ENCODE measurements at regions not wholly inside any gene's neighbourhood (a gene's known extent, or its start where the extent isn't known, plus 50 kb on each side); places are given as distances from the start of the nearest gene placed in this dataset.

DNA sequence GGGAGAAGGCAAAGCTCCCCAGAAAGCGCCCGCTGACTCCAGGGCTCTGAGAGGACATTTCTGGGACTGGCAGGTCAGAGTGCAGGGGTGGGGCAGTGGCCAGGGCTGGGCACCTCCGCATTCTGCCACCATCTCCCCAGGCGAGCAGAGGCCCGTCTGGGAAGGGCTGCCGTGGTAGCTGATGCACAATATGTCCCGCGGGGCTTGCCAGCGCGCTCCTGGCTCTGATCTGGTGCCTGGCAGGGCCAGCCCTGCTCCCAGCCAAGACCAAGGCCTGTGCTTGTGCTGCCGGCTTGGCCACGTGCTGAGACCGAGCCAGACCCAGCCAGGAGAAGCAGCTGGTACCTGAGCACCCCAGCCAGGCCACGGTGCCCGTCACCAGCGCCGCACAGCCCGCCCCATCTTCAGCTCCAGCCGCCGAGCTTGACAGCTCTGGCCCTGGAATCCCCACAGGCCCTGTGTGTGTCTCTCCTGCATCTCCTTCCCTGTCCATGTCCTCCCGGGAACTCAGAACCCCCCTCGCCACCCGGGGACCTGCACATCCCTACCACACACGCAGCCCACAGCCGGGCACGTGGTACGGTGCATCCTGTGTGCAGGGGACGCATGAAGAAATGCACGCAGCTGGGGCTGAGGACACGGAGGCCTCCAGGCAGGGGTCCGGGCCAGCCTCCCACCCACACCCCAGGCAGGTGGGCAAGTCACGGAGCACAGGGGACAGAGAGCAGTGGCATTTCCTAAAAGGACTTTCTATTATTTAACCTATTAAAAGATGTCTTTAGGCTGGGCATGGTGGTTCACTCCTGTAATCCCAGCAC is 68.6 kb upstream of the C14orf180 start:
- H3K4me3 ChIP-seq (ENCODE audit: control insufficient read depth, low read depth, low read length): no peak overlapping the region
- no peak for DNase-seq (ENCODE audit: low read depth)
- TF ChIP-seq, protein P1, sequence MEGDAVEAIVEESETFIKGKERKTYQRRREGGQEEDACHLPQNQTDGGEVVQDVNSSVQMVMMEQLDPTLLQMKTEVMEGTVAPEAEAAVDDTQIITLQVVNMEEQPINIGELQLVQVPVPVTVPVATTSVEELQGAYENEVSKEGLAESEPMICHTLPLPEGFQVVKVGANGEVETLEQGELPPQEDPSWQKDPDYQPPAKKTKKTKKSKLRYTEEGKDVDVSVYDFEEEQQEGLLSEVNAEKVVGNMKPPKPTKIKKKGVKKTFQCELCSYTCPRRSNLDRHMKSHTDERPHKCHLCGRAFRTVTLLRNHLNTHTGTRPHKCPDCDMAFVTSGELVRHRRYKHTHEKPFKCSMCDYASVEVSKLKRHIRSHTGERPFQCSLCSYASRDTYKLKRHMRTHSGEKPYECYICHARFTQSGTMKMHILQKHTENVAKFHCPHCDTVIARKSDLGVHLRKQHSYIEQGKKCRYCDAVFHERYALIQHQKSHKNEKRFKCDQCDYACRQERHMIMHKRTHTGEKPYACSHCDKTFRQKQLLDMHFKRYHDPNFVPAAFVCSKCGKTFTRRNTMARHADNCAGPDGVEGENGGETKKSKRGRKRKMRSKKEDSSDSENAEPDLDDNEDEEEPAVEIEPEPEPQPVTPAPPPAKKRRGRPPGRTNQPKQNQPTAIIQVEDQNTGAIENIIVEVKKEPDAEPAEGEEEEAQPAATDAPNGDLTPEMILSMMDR (conservative IDR thresholded peaks at IDR 0.05; ENCODE audit: control insufficient read depth, insufficient read depth, low read depth, low read length): no peak

GRCh38 chr14:104512061-104512460 is 67.5 kb upstream of the C14orf180 start:
- TF ChIP-seq, protein P1 (conservative IDR thresholded peaks at IDR 0.05; ENCODE audit: control insufficient read depth, insufficient read depth, low read depth, low read length): no peak
- no peak overlapping the region for H3K4me3 ChIP-seq (ENCODE audit: control insufficient read depth, low read depth, low read length)
- no peak for DNase-seq (ENCODE audit: low read depth)

DNA sequence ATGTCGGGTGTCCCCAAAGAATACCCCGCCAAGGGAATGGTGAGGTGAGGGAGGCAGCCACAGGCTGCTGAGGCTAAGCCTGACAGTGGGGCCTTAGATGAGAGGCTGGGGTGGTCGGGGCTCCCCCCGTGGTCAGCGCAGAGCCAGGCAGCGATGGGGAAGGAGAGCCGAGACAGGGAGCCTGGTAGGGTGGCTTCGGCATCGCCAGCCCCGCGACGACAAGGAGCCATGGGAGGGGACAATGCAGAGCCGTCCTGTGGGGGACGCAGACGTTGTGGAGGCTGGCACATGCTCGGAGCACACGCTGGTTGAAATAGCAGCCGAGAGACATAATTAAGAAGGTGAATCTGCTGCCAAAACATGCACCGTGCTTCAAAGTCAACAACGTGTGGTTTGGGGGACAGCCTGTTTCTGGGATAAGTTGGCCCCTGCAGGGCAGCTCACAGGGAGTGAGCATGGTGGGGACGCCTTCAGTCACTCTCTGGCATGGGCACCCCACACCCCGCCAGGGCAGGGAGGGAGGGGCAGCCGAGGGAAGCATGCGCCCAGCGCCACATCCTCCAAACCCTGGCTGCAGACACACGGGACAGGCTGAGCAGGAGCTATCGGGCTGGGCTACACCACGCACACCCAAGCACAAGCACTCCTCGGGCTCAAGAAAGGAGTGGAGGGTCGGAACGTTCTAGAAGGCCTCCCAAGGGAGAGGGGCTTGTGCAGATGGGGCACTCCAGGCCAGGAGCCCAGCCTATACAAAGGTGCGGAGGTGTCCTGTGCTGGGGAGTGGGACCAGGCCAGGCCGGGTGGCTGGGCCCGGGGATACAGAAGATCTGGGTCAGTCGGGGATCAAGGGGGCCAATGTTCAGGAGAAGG is 66.6 kb upstream of the C14orf180 start:
- no peak overlapping the region for H3K4me3 ChIP-seq (ENCODE audit: control insufficient read depth, low read depth, low read length)
- TF ChIP-seq, protein P1 (conservative IDR thresholded peaks at IDR 0.05; ENCODE audit: control insufficient read depth, insufficient read depth, low read depth, low read length): no peak
- no peak for DNase-seq (ENCODE audit: low read depth)

- DNase-seq (ENCODE audit: low read depth): no peak
- H3K4me3 ChIP-seq (ENCODE audit: control insufficient read depth, low read depth, low read length): no peak overlapping the region
- TF ChIP-seq, protein P1 (conservative IDR thresholded peaks at IDR 0.05; ENCODE audit: control insufficient read depth, insufficient read depth, low read depth, low read length): no peak
Measured at GRCh38 chr14:104513641-104514046, 65.9 kb upstream of the C14orf180 start.

- no peak overlapping the region for H3K4me3 ChIP-seq (ENCODE audit: control insufficient read depth, low read depth, low read length)
- TF ChIP-seq, protein P1 (conservative IDR thresholded peaks at IDR 0.05; ENCODE audit: control insufficient read depth, insufficient read depth, low read depth, low read length): no peak
- no peak for DNase-seq (ENCODE audit: low read depth)
Measured at GRCh38 chr14:104514156-104514848, 65.3 kb upstream of the C14orf180 start.

- TF ChIP-seq, protein P1 (conservative IDR thresholded peaks at IDR 0.05; ENCODE audit: control insufficient read depth, insufficient read depth, low read depth, low read length): no peak
- no peak for DNase-seq (ENCODE audit: low read depth)
- H3K4me3 ChIP-seq (ENCODE audit: control insufficient read depth, low read depth, low read length): no peak overlapping the region
Measured at GRCh38 chr14:104515059-104515810, 64.3 kb upstream of the C14orf180 start.
